ACHN (cell line): ENCODE measurements at regions not wholly inside any gene's neighbourhood (a gene's known extent, or its start where the extent isn't known, plus 50 kb on each side); places are given as distances from the start of the nearest gene placed in this dataset.

Experiments used
- DNase-seq: peaks from one replicate; pipeline ENCODE4 v3.0.0-alpha.2; 2015
- in situ Hi-C: cut with HindIII; loops from 2 replicates; pipeline ENCODE4 v1.10.0; 2017; ENCODE audit warnings: low sequenced_read_pairs, low pct_ligation_motif_present, low pct_unique_long_range_greater_than_20kb

DNA sequence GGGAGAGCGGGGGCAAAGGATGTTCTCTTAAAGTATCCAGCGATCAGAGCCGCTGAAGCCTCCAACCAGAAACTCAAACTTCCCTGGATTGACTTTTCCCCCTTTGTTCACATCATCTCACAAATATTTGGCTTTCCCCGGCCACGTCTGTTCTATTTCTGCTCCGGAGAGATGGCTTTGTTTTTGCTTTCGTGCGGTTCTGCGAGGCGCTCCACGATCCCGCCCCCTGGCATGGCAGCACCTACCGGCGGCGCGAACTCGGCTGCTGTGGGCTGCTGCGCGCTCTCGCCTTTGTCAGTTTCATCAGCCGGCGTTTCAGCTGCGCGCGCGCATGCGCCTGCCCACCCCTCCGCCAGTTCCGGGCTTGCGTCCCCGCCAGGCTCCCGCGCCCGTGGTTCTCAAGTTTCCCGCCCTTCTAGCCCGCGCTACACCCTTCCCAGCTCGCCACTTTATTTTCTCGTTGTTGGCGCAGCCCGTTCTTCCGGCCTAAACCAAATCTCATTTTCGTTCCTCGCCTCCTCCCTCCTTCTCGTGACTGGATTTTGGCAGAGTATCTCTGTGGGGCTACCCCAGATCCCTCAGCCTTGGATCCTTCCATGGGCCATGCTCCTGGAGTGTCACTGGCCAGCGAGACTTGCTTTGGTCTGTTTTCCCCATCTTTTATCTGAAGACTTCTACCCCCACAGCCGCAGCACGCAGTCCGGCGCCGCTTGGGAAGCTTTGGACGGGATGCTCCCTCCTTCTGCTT lies 98.0 kb downstream of the INSIG2 start:
- DNase-seq: peak; percentile 82
- in situ Hi-C loops: no loop called here

GRCh38 chr2:118185210-118186109 lies 97.2 kb downstream of the INSIG2 start:
- in situ Hi-C loops: no loop called here
- peak; percentile 26 for DNase-seq

DNA sequence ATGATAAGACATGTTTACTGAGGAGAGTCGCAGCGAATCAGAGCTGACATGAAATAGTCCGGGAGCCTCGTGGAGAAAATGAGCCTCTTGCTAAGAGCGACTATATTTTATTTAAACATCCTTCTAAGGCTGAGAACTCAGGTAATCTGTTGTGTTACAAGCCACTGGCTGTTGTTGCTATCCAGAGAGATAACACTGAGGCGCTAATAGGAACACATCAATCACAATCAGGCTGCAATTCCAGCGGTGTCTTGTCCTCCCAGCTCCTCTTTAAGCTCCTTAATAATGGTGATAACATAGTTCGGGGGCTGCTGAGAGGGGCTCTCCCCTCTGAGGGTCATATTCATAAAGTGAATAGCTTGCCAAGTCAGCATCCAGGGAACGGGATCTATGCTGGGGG lies 95.1 kb downstream of the INSIG2 start:
- in situ Hi-C loops: no loop called here
- no peak for DNase-seq

DNA sequence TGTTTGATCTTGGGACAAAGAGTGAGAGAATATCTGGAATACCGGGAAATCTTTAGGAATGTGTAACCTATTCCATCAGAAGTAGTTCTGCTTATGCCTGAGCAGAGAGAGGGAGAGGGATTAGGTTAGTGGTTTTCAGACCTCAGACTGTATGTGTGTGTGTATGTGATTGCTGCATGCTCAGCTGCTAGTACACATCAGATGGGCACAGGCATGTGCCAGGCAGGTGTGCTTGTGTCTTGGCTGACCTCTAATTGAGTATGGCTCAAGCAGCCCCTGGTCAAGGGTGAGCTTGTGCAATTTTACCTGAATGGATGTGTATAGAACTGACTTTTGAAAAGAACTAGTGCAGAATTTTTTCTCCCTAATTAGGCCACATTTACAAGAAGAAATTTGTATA lies 91.2 kb downstream of the INSIG2 start:
- in situ Hi-C loops: no loop called here

GRCh38 chr2:118177884-118178283 lies 89.6 kb downstream of the INSIG2 start:
- in situ Hi-C loops: no loop called here
- no peak for DNase-seq

More for the DNA sequence above, 91.2 kb downstream of the INSIG2 start:
- no peak for DNase-seq

GRCh38 chr2:118177318-118177717 lies 89.0 kb downstream of the INSIG2 start:
- in situ Hi-C loops: no loop called here
- DNase-seq: no peak

DNA sequence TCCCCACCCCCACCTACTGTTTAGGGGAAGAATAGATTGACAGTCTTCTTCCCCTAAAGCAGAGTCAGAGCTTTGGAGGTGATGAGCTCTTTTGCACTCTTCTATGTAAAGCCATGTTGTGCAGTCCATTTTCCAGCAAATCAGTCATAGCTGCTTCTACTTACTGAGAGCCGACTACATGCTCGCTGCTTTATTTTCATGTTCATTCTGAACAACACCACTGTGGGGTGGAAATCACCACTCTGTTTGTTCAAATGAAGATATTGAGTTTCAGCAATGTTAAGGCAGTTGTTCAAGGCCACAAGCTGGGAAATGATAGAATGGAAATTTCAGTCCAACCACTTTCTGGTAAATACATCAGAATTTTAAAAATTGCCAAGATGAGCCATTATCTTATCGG lies 88.3 kb downstream of the INSIG2 start:
- in situ Hi-C loops: no loop called here
- no peak for DNase-seq

DNA sequence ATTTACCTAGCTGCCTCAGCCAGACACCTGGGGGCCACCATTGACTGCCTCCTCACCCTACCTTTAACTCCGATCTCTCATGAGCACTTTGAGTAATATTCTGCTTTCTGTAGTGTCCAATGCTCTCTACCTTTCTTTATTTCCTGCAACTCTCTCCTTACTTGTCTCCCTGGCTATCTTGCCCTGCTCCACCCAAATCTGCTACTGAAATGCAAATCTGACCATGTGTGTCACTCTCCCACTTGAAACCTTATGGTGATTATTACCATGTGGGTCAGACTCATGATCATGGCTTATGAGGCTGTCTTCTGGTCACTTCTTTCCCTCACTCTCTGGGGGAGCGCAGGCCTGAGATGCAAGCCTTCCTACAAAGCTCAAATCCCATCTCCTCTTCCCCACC lies 83.3 kb downstream of the INSIG2 start:
- in situ Hi-C loops: no loop called here
- DNase-seq: no peak

DNA sequence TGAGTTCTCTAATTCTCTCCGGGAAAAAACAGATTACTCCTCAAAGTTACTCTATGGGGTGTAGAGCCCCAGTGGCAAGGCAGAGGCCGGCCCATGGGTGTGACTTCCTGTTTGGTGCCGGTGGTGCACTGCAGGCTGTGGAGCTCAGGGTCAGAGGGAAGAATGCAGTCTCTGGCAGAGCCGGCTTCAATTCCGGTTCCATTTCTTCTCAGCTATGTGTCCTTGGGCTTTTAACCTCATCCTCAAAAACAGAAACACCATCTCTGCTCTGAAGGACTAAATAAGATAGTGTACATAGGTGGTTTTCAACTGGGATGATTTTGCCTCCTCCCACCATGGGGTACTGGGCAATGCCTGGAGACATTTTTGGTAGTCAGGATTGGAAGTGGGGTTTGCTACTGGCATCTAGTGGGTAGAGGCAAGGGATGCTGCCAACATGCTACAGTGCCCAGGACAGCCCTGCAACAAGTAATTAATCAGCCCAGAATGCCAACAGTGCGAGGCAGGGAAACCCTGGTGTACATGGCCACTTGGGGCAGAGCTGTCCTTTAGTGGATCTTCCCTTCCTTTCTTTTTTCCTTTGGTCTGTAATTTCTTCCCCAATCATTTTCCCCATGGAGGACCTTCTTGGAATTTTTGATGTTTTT lies 81.2 kb downstream of the INSIG2 start:
- no peak for DNase-seq
- in situ Hi-C loops: no loop called here

GRCh38 chr2:118168615-118169014 lies 80.3 kb downstream of the INSIG2 start:
- in situ Hi-C loops: no loop called here
- no peak for DNase-seq

DNA sequence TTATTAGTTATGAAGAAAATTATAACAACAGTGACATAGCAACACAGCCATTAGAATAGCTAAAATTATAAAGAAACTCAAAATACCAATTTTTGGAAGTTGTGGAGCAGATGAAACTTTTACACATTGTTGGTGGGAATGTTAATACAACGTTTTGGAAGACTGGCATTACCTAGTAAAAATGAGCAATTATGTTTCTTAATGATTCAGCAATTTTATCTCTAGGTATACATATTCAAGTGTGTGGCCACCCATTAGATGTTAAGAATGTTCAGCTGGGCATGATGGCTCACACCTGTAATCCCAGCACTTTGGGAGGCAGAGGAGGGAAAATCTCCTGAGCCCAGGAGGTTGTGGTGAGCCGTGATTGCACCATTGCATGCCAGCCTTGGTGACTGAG lies 78.8 kb downstream of the INSIG2 start:
- DNase-seq: no peak
- in situ Hi-C loops: no loop called here

- no peak for DNase-seq
- in situ Hi-C loops: no loop called here
Measured at GRCh38 chr2:118166242-118166641, 78.0 kb downstream of the INSIG2 start.

GRCh38 chr2:118165595-118165994 lies 77.3 kb downstream of the INSIG2 start:
- in situ Hi-C loops: no loop called here
- no peak for DNase-seq
